CMK (cell line): ENCODE measurements at regions not wholly inside any gene's neighbourhood (a gene's known extent, or its start where the extent isn't known, plus 50 kb on each side); places are given as distances from the start of the nearest gene placed in this dataset.
A peak's percentile ranks its signal among the peaks of the same experiment; 100 is the strongest.

Experiments used
- DNase-seq: peaks from one replicate; pipeline ENCODE4 v3.0.0-alpha.2; 2010; ENCODE audit warnings: low read depth

GRCh38 chr9:103928442-103928841 lies 165.7 kb upstream of the SMC2 start:
- no peak for DNase-seq

- no peak for DNase-seq
Measured at GRCh38 chr9:103941104-103941503, 153.0 kb upstream of the SMC2 start.

GRCh38 chr9:103942200-103942599 lies 151.9 kb upstream of the SMC2 start:
- no peak for DNase-seq

GRCh38 chr9:103942651-103943050 lies 151.5 kb upstream of the SMC2 start:
- no peak for DNase-seq

- no peak for DNase-seq
Measured at GRCh38 chr9:103949096-103949495, 145.0 kb upstream of the SMC2 start.

GRCh38 chr9:103977163-103977562 lies 116.9 kb upstream of the SMC2 start:
- no peak for DNase-seq

GRCh38 chr9:103978396-103978795 lies 115.7 kb upstream of the SMC2 start:
- no peak for DNase-seq

GRCh38 chr9:103981912-103982311 lies 112.2 kb upstream of the SMC2 start:
- no peak for DNase-seq

GRCh38 chr9:103985077-103985476 lies 109.0 kb upstream of the SMC2 start:
- DNase-seq, result no peak

GRCh38 chr9:103988821-103989220 lies 105.3 kb upstream of the SMC2 start:
- no peak for DNase-seq

GRCh38 chr9:103990311-103990710 lies 103.8 kb upstream of the SMC2 start:
- DNase-seq, result no peak

- no peak for DNase-seq
Measured at GRCh38 chr9:103991001-103991400, 103.1 kb upstream of the SMC2 start.

- DNase-seq, result no peak
Measured at GRCh38 chr9:103991698-103992097, 102.4 kb upstream of the SMC2 start.

GRCh38 chr9:103992938-103993579 lies 101.0 kb upstream of the SMC2 start:
- DNase-seq, result no peak

GRCh38 chr9:103997856-103998370 lies 96.2 kb upstream of the SMC2 start:
- DNase-seq, result peak; percentile 63

GRCh38 chr9:103999375-104000062 lies 94.6 kb upstream of the SMC2 start:
- DNase-seq, result no peak

- peak; percentile 35 for DNase-seq
Measured at GRCh38 chr9:104009826-104010225, 84.3 kb upstream of the SMC2 start.

GRCh38 chr9:104022083-104022482 lies 72.0 kb upstream of the SMC2 start:
- no peak for DNase-seq

- no peak for DNase-seq
Measured at GRCh38 chr9:104025104-104025503, 69.0 kb upstream of the SMC2 start.

- DNase-seq, result no peak
Measured at GRCh38 chr9:104025945-104026344, 68.2 kb upstream of the SMC2 start.

GRCh38 chr9:104027295-104027694 lies 66.8 kb upstream of the SMC2 start:
- DNase-seq, result no peak

GRCh38 chr9:104028827-104029226 lies 65.3 kb upstream of the SMC2 start:
- no peak for DNase-seq
